GM21737 (cell line): ENCODE measurements at regions not wholly inside any gene's neighbourhood (a gene's known extent, or its start where the extent isn't known, plus 50 kb on each side); places are given as distances from the start of the nearest gene placed in this dataset.

ENCODE experiments used
- ATAC-seq: cut with Tn5 transposase; IDR thresholded peaks from one replicate; pipeline ENCODE4 v1.9.1; 2021; ENCODE audit warnings: mild to moderate bottlenecking, moderate library complexity; ENCODE audit not compliant: unreplicated experiment

DNA sequence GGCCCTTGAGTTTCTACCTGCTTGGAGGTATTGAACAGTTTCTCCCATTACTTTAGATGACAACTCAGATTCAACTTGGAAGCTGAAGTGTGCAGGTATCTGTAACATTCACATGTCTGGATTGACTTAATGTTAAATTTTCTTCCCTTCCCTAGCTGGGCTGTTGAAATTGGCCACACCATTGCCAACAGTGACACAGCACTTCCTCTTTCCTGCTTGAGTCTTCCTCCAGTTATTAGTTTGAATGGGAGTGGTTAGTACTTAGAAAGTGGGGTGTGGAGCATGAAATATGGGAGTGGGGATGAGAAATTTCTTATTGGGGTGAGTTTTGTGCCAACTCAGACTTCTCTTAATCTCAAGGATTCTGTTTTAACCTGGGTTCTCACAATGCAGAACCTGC lies 454.9 kb downstream of the KCNJ2 start:
- ATAC-seq = no peak

DNA sequence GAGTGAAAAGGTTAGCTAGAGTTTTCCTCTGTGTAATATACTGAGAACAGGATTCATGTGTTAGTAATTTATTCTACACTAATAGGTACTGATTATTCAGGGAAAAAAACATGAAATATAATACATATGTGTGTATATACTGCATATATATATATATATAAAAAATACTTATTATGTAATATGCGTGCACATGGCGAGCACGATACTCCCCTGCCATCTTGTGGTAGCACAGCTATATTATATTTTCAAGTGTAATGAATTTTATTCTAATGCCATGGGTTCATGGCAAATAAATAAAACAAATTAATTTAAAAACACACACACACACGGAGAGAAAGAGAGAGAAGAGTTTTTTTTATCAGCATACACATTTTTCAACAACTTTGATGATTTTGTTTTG lies 460.6 kb downstream of the KCNJ2 start:
- ATAC-seq = no peak

DNA sequence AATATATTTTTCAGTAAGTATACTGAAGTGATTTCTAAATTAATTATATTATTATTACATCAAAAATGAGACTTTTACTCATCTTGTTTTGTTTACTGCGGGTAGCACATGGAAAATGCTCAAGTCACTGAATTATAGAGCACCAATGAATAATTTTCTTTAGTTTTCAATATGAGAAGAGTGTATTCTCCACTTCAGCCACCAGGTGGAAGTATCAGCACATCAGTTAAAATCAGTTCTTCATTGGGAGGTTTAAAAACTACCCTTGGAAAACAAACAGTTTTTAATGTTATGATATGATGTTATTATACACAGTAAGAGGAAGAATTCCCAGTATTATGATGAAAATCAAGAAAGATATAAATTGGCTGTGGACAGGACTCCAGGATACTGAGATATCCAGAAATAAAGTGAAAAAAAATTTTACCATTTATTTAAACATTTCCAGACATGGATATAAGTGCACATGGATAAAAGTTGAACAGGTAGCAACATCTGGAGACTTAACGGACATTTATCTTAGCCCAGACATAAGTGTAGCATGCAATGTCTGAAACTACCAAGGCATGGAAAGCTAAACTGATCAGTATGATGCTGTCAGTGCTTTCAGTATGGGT lies 467.3 kb downstream of the KCNJ2 start:
- ATAC-seq = no peak

DNA sequence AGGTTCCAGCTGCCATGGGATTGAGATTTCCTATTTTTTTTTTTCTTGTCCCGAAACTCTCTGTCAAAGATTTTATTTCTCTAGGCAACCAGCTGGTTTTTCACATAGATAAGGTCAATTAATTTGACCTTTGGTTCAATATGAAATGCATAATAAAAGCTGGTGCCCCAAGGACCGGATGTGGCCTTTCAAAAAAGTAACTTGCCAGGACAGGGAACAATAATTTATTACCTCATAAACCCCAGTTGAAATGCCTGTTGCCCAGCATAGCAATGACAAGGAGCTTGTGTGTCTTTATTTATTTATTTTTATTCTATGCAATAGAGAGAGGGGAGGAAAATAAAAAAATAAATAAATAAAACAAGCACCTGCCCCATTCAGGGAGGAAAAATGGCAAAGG lies 472.7 kb downstream of the KCNJ2 start:
- ATAC-seq = no peak

DNA sequence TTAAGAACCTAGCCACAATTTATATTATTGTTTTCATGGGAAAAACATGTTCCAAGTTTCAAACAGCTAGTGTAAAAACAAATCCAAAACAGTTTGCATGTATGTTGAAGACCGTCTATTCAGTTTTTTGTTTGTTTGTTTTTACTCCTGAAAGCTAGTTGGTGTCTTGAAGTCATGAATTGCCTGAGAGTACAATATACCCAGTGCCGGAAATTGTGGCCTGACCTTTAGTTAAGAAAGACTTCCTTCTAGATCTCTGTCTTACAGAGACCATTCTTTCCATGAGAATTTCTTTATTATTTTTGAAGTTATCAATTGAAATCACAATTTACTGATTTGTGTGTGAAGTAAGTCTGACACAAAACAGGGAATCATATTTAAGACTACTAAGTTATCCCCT lies 474.8 kb downstream of the KCNJ2 start:
- ATAC-seq = no peak

DNA sequence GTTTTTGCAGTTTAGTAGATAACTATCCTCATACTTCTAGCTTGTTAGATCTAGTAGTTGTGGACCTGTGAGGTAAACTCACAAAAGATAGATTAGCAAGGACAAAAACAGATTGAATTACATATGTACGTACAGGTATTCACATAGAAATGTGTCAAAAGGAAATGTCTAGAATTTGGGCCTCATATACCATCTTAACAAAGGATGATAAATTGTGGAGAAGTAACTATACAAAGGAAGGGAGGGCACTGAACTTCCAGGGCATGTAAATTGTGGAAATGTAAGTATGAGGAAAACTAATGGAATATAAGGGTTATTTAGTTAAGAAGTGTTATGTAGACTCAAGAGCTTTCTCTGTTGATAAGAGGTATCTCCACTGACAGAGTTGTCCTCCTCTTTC lies 477.3 kb downstream of the KCNJ2 start:
- no peak for ATAC-seq

DNA sequence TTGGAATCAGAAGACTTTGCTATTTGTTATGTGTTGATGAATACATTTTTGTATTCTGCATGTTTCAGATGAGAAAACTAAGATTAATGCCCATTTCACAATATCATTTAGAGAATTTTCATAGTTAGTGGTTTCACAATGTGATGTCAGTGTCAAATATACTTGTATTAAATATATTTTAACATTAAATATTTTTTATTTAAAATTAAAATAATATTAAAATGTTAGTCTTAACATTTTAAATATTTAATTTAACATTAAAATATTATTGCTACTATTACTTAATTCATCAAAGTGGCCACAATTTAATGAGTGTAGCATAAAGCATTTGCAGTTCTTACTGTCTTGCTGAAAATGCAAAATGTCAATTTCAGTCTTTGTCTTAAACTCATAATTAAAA lies 478.8 kb downstream of the KCNJ2 start:
- no peak for ATAC-seq

DNA sequence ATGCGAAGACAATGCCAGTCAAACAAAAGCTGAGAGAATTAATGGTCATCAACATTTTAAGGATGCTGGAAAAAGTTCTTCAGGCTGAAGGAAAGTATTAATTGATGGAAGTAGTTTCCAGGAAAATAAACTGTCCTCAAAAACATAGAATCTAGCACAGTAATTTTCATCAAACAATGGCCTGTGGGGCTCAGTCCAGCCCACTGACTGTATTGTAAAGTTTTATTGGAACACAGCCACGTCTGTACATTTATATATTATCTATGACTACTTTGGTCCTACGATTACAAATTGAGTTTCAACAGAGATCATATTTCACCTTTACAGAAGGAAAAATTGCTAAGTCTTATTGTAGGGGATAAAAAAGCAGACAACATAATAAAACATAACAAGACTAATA lies 484.5 kb downstream of the KCNJ2 start:
- ATAC-seq = no peak

DNA sequence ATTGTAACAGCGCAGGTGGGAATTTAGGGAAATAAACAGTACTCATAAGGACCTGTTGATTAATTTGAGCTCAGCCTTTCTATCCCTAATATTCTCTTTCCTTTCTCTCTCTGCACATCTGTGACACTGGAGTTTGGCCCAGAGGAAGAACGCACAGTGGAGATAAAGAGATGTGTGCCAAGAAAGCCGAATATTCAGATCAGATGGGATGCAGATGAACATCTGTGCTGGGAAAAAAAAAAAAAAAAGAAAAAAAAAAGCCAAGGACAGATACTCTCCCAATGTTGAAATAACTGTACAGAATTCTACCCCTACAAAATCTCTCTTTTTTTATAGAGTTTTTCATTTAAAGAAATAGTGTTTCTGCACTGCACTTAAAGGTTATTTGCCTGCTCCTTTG lies 485.4 kb downstream of the KCNJ2 start:
- ATAC-seq = no peak

DNA sequence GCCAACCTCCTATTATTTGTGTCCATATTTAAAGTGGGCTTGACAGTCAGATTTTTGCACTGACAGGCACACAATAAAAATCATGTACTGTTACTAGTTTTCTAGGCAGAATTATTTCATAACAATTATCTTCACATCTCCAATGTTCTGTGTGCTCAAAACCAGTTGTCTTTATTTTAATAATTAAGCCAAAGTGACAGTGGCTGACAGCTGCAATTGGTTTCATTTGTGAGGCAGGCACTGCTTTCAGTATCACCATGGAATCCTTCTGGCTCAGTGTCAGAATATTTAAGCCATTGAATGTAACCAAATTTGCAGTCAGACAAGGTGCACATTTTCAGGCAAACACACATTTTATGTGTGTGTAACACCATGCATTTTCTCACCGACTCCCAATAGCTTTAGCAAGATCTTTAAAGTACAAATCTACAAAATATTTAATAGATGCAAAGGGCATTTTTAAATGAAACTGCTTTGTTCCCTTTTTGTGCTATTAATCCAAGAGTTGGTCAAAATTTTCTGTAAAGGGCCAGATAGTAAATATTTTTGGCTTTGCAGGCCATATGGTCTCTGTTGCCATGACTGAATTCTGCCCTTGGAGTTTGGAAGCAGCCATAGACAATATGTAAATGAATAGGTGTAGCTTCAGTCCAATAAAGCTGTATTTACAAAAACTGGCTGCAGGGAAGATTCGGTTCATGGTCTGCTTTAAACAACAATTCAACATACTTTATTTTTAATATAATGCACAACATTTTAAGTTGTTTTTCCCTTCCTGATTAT lies 486.0 kb downstream of the KCNJ2 start:
- ATAC-seq = no peak

DNA sequence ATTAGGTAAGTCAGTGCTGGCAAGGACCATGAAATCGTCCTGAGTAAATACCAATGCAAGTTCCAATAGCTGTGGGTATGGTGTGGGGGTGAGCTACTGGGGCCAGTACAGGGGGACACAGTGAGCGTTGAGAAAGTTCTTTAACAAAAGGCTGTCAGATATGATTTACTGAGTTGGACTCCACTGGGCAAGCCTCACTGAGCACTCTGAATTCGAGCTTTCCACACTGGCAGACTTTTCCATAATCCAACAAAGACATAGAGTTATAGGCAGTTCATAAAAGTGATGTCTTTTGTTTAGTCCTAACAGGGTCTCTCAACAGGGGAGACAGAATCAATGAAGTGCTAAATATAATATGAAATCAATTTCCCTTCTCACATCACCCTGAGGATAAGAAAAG lies 489.0 kb downstream of the KCNJ2 start:
- ATAC-seq = no peak

DNA sequence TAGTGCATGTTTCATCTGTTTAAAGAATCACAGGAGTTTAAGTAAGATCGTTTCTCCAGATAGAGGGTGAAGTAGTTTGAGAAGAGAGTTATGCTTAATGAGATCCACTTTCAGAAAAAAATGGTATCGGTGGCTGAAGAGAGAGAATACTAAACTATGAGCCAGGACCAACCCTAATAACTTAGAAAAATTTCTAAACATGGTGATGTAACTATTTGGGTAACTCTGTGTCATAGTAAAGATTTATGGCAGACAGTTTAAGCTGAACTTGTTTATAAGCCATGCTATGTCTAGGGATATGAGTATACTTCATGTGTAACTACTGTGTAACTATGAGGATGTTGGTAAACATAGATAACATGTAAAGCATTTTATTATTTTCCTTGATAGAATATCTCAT lies 489.5 kb downstream of the KCNJ2 start:
- no peak for ATAC-seq

DNA sequence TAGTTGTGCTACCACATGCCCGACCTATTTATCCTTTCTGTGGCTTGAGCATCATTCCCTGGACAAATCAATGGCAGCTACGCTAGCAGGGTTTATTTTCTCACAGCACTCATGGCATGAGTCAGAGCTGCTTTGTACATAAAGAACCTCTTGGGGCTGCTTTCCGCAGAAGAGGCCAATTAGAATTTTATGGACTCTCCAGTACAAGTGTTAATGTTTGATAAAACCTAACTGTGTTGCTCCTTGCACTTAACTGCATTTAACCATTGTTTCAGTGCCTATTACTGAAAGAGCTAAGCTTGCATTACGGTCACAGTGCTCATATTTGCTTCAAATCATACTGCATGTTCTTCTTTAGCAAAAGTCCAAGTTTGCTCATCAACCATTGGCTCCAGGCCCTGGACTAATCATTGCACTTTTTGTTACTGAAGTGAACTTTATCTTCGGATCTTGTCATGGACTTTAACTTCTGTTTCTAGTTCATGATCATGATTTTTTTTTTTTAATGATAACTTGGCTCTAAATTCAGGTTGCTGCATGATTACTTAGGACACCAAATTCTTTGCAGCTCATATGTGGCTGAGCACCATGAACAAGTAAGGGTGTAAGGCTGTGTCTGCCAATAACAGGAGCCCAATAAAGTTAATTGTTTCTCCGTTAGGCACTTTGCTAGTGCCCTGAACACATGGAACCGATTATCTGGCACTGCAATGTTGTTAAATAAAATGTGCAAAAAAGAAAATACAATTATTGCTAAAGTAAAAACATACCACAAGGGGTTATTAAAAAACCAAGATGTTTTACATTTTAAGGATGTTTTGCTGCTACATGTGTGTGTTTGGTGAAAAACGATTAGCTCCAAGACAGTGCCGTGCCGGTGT lies 492.2 kb downstream of the KCNJ2 start:
- no peak for ATAC-seq

DNA sequence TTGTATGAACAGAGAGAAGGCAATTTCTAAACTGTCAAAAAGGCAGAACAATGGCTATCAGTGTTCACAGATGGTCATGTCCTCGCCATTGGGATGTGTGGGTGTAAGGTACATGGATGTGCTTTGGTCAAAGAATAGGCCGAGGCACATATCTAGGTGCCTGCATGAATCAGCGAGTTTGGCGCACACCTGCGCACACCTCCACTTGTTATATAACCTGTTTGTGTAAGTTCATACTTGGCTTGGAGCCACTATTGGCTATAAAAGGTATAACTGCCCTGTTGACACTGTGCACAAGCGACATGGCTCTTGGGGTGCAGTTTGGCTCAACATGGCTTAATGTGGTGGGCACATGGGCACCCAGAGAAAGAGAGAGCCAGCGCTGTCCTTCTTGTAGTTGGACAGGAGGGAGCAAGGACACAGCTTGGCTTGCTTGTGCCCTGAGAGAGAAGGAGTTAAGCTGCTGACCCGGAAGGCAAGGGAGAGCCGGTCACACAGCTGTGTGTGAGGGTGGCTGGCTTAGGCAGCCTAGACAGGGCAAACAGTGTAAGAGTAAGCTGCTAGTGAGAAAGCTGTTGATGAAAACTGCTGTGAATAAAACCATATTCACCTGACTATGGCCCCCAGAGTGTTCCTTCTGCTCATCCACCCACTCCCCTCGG lies 499.1 kb downstream of the KCNJ2 start:
- no peak for ATAC-seq

DNA sequence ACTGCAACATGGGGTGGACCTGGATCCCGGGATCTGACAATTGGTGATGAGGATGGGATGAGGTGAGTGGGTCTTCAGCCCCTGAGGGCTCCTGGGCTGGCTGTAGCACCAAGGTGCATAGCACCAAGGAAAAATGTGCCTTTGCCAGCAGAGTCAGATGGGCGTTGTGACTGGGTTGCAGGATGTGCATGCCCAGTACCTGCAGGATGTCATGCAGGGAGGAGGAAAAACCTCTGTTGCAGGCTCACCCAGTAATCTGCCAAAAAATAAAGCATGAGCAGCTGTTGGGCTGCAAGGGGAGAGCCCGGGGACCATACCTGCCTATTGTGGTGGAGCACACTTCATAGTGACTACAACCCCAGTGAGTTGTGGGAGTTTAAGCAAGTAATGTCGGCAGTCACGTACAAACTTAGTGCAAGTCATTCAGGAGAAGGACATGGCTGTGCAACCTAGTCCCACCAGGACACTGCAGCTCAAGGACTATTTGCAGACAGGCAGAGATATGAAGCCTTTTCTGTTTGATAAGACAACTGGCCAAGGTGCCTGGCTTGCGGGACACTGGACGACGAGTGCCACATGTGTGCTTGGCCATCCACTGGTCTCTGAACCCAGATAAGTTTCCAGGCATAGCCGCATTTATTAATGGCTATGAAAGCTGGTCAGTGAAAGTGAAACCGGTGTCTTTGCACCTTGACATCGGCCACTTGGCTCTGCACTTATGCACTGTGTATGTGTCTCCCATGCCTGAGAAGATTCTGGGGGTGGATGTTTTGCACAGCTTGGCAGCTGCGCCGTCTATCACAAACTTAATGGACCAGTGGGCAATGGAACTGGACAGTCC lies 499.8 kb downstream of the KCNJ2 start:
- ATAC-seq = no peak

DNA sequence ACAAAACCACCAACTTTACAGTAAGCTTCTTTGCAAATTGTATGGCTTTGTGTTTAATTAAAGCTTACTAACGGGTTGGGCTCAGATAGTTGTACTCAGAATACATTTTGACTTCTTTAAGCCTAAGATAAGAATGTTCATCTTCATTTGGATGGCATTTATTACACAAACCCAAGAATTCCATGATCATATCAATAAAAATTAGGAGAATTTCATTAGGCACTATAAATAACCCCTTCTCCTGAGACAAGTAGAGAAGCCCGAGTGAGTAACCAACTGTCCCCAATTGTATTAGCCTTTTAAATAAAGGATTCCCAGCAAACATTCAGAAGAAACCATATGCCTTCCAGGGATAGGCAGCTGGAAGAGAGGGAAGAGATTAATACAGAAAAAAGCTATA lies 504.7 kb downstream of the KCNJ2 start:
- no peak for ATAC-seq

DNA sequence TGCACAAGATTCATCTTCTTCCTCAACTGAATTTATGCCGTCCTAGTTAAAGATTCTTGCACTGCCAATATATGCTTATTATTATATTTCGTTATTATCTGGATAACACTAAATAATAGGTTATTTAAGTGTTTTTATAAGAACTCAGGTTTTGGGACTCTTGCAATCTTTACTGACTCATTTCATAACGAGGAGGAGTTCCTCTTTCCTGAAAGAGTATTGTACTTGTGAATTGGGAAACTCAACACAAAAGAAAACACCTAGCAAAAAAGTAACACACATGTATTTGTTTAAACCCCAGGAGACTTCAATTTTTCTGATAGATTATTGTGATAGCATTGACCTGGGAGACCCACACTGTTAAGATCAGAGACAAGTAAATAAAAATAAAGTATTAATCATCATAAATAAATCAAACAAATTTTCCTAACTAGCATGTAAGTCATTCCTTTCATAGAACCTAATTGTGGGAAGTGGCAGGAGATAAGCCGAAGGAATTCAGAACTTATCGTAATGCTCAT lies 505.8 kb downstream of the KCNJ2 start:
- no peak for ATAC-seq

DNA sequence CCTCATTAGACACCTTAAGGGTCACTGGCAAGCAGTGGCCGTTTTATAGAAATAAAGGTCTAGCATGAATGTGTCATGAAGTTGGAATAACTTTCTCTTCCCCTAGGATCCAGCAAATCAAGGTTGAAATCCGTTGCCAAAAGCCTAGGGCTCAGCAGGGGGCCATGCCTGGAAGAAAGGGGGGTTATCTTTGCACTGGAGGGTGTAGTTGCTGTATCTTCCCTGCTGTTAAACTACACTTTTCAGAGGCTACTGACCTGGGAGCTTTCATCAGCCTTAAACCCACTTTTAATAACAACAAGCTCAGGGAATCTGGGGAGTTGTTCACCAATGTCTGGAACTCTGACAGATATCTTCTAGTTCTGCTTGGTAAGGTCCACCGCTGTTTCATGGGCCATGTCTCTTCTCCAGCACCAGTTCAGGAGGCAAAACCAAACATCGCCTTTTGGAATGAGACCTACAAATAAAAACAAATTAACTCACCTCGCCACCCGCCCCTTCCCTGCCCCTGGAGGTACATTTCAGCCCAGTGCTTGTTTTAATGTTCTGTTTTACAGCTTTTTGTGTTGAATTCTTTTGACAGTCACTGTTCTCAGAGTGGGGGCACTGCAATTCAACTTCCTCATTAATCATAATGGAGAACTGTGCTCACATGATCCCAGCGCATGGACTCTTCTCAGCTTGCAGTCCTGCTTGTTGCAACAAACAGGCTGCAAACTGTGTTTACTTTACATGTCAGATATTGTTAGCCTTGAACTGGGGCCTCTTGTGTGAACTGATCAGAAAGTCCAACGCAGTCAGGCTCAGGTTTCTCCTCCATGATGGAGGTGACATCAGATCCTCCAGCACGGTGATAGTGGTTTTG lies 508.7 kb downstream of the KCNJ2 start:
- no peak for ATAC-seq

DNA sequence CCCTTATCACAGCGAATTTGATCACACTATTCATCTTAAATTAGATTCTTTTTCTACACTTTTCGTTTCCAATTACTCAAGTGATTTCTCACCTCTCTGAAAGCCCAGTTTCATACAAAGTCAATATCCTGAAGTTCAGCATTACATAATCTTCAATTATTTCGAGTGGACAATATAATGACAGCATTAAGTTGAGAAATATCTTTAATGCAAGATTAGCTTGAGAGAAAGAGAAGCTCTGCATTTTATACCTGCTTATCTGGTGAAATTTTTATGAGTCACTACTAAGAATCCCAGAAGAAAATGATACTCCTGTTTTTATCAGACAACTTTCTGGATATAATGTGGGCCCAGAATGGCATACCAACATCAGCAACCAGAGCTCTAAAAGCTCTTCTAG lies 509.6 kb downstream of the KCNJ2 start:
- ATAC-seq = no peak
